HepG2 (cell line): ENCODE measurements at regions not wholly inside any gene's neighbourhood (a gene's known extent, or its start where the extent isn't known, plus 50 kb on each side); places are given as distances from the start of the nearest gene placed in this dataset.

Source experiments
- ARNTL ChIP-seq: sonication (generic); formaldehyde crosslinking; IDR thresholded peaks from 2 replicates; pipeline ENCODE4 v1.4.0; 2020; ENCODE audit warnings: mild to moderate bottlenecking, missing genetic modification reagents
- E2F1 ChIP-seq: sonication (generic); formaldehyde crosslinking; IDR thresholded peaks from 2 replicates; pipeline ENCODE4 v1.5.0; 2020; ENCODE audit warnings: missing genetic modification reagents
- MAX ChIP-seq: IDR thresholded peaks from 2 replicates; pipeline ENCODE4 v1.6.1; 2012; ENCODE audit warnings: inconsistent platforms
- NFIC ChIP-seq: IDR thresholded peaks from 2 replicates; pipeline ENCODE4 v1.6.1; 2012; ENCODE audit warnings: mild to moderate bottlenecking, low read length, inconsistent platforms
- NRL ChIP-seq: sonication (generic); formaldehyde crosslinking; IDR thresholded peaks from 2 replicates; pipeline ENCODE4 v1.5.0; 2020; ENCODE audit warnings: missing genetic modification reagents, mild to moderate bottlenecking, moderate library complexity, borderline replicate concordance
- TARDBP ChIP-seq: sonication (generic); formaldehyde crosslinking; IDR thresholded peaks from 2 replicates; pipeline ENCODE4 v1.8.0; 2022; ENCODE audit warnings: mild to moderate bottlenecking, missing genetic modification reagents
- TGIF2 ChIP-seq: IDR thresholded peaks from 2 replicates; pipeline ENCODE4 v1.6.1; 2016; ENCODE audit warnings: control low read depth, missing compliant biosample characterization
- ZFAT ChIP-seq: sonication (generic); formaldehyde crosslinking; conservative IDR thresholded peaks from 2 replicates; pipeline ENCODE4 v1.8.1; 2023; ENCODE audit warnings: missing genetic modification reagents, inconsistent platforms
- ZNF274 ChIP-seq: sonication (generic); formaldehyde crosslinking; IDR thresholded peaks from 2 replicates; pipeline ENCODE4 v1.5.1; 2020; ENCODE audit warnings: mild to moderate bottlenecking, missing genetic modification reagents

GRCh38 chr5:135715267-135716055 is 119.0 kb upstream of the SLC25A48 start:
- no peak for TF ChIP-seq E2F1 (CRISPR knock-in tag)
- TF ChIP-seq NRL (CRISPR knock-in tag): no peak
- TF ChIP-seq ZFAT (CRISPR knock-in tag): no peak
- no peak for TF ChIP-seq NFIC
- TF ChIP-seq ARNTL (CRISPR knock-in tag): no peak
- no peak for TF ChIP-seq TGIF2 (CRISPR knock-in tag)
- TF ChIP-seq TARDBP (CRISPR knock-in tag): no peak
- no peak for TF ChIP-seq ZNF274 (CRISPR knock-in tag)
- no peak for TF ChIP-seq MAX
